Endothelial cell of umbilical vein (primary cell): ENCODE measurements at regions not wholly inside any gene's neighbourhood (a gene's known extent, or its start where the extent isn't known, plus 50 kb on each side); places are given as distances from the start of the nearest gene placed in this dataset.

ENCODE experiments used
- BruUV-seq: library from RNA; stranded (reverse); fragments of 400-500 nt; replicated peaks from 2 replicates; lab custom pipeline; 2021; lab: Mats Ljungman, UMichigan
- CTCF ChIA-PET: fragments of 300-600, 350-600 bp; sonication (Branson Sonifier 250); formaldehyde crosslinking; loops from one replicate; lab custom pipeline; 2021; ENCODE audit warnings: antibody characterized with exemption, inconsistent platforms; lab: Charles Lee
- POLR2A ChIA-PET: fragments of 300-600, 350-600 bp; sonication (Branson Sonifier 250); formaldehyde crosslinking; loops from one replicate; lab custom pipeline; 2021; ENCODE audit warnings: antibody characterized with exemption, inconsistent platforms; lab: Charles Lee
- DNase-seq: peaks from one replicate; pipeline ENCODE4 v3.0.0-alpha.2; 2011; ENCODE audit warnings: low read depth, low spot score
- FAIRE-seq: peaks from 2 replicates; lab custom pipeline; 2011; peaks lifted over from hg19 to GRCh38; lab: Jason Lieb, UNC
- H2AFZ ChIP-seq: 2 replicates; pipeline ENCODE4 v1.6.0; 2012; ENCODE audit warnings: low read depth, low read length, control low read depth, inconsistent platforms
- H3K27ac ChIP-seq: 2 replicates; pipeline ENCODE4 v1.5.1; 2011; ENCODE audit warnings: low read depth, mild to moderate bottlenecking, control low read depth, low read length, moderate library complexity; ENCODE audit not compliant: insufficient read depth
- H3K27me3 ChIP-seq, 2 experiments: 2 replicates each; pipeline versions ENCODE4 v1.6.0 to v1.6.1; 2011; ENCODE audit warnings: low read length in 2 of 2, mixed read lengths in 1 of 2; ENCODE audit not compliant: control insufficient read depth in 2 of 2, insufficient read depth in 2 of 2
- H3K36me3 ChIP-seq, 2 experiments: 2 replicates in 1 of 2; 3 replicates in 1 of 2; pipeline ENCODE4 v1.5.1; 2011; ENCODE audit warnings: low read length in 2 of 2, mild to moderate bottlenecking in 1 of 2, moderate library complexity in 1 of 2; ENCODE audit not compliant: control insufficient read depth in 2 of 2, insufficient read depth in 2 of 2; ENCODE audit errors: extremely low read depth in 1 of 2
- H3K4me1 ChIP-seq: 3 replicates; pipeline ENCODE4 v1.5.1; 2011; ENCODE audit warnings: mild to moderate bottlenecking, low read length; ENCODE audit not compliant: control insufficient read depth, insufficient read depth; ENCODE audit errors: extremely low read depth
- H3K4me2 ChIP-seq: 2 replicates; pipeline ENCODE4 v1.6.1; 2011; ENCODE audit warnings: low read length, control low read depth, mixed read lengths; ENCODE audit not compliant: insufficient read depth
- H3K4me3 ChIP-seq, 3 experiments: fragments of 200-600 bp in 1 of 3; sonication (generic), shearing (Covaris generic) in 1 of 3; replicated peaks in 1 of 3; 2 replicates each; pipeline ENCODE4 v1.5.1; 2011 to 2016; ENCODE audit warnings: control low read depth in 3 of 3, low read length in 3 of 3, mild to moderate bottlenecking in 2 of 3, inconsistent platforms in 1 of 3, low read depth in 1 of 3, moderate library complexity in 1 of 3; ENCODE audit not compliant: insufficient read depth in 1 of 3
- H3K79me2 ChIP-seq: 2 replicates; pipeline ENCODE4 v1.6.0; 2012; ENCODE audit warnings: low read length, inconsistent platforms; ENCODE audit not compliant: control insufficient read depth, insufficient read depth
- H3K9ac ChIP-seq: replicated peaks from 2 replicates; pipeline ENCODE3; 2011; ENCODE audit warnings: low read length, control low read depth; ENCODE audit not compliant: insufficient read depth; ENCODE audit errors: extremely low read depth
- H3K9me1 ChIP-seq: replicated peaks from 3 replicates; pipeline ENCODE4 v1.6.0; 2011; ENCODE audit warnings: mild to moderate bottlenecking, low read length; ENCODE audit not compliant: control insufficient read depth, insufficient read depth; ENCODE audit errors: extremely low read depth
- H3K9me3 ChIP-seq: replicated peaks from 2 replicates; pipeline ENCODE4 v1.5.1; 2012; ENCODE audit warnings: low read length, inconsistent platforms; ENCODE audit not compliant: control insufficient read depth, insufficient read depth
- H4K20me1 ChIP-seq: replicated peaks from 2 replicates; pipeline ENCODE3; 2011; ENCODE audit warnings: mild to moderate bottlenecking, low read length; ENCODE audit not compliant: control insufficient read depth, insufficient read depth; ENCODE audit errors: extremely low read depth
- CTCF ChIP-seq, 2 donors: IDR thresholded peaks; 1 replicate in 1 of 2; 2 replicates in 1 of 2; pipeline ENCODE4 v1.5.1; 2011; ENCODE audit warnings: low read length in 2 of 2, mild to moderate bottlenecking in 2 of 2, moderate library complexity in 2 of 2, control low read depth in 1 of 2, inconsistent platforms in 1 of 2, low read depth in 1 of 2; ENCODE audit not compliant: insufficient read depth in 1 of 2; ENCODE audit errors: extremely low read depth in 1 of 2
- FOS ChIP-seq: IDR thresholded peaks from 2 replicates; pipeline ENCODE4 v1.6.1; 2011; ENCODE audit warnings: mild to moderate bottlenecking, low read length, moderate library complexity, borderline replicate concordance; ENCODE audit not compliant: insufficient read depth
- GATA2 ChIP-seq: IDR thresholded peaks from 2 replicates; pipeline ENCODE4 v1.7.0; 2011; ENCODE audit warnings: low read depth, mild to moderate bottlenecking, moderate library complexity, mixed read lengths, low read length; ENCODE audit not compliant: insufficient read length, insufficient read depth
- MAX ChIP-seq: IDR thresholded peaks from 2 replicates; pipeline ENCODE4 v1.6.1; 2011; ENCODE audit not compliant: insufficient read depth, insufficient read length
- MYC ChIP-seq: IDR thresholded peaks from one replicate; pipeline ENCODE4 v1.6.1; 2011; ENCODE audit warnings: mild to moderate bottlenecking, low read depth, low read length
- POLR2AphosphoS5 ChIP-seq: IDR thresholded peaks from 2 replicates; pipeline ENCODE4 v1.6.1; 2012; ENCODE audit warnings: low read depth, mild to moderate bottlenecking, control low read depth, low read length, moderate library complexity; ENCODE audit not compliant: insufficient read depth
- dilution Hi-C: fragments of 300-500 bp; cut with MboI; formaldehyde crosslinking; loops from one replicate; pipeline ENCODE4 v1.15.0; 2019; ENCODE audit warnings: low sequenced_read_pairs; ENCODE audit not compliant: extremely low pct_ligation_motif_present
- intact Hi-C: fragments of 100-400 bp; cut with micrococcal nuclease; formaldehyde crosslinking; loops from one replicate; pipeline ENCODE4 v1.10.0; 2022

GRCh38 chr9:82600536-82601292 lies 462.2 kb downstream of the RASEF start:
- dilution Hi-C loops (no loop called here), intact Hi-C loops (loop anchor here (10.0 kb wide), 1 partner anchor 1076 kb away; no protein-coding TSS in a partner anchor)
- Histone ChIP-seq H3K4me2 (no peak overlapping the region), H2AFZ (no peak overlapping the region), H3K36me3 (no peaks in the 10 kb centered on the region), H3K79me2 (no peaks in the 10 kb centered on the region), H4K20me1 (no peaks in the 10 kb centered on the region), H3K27ac (no peak overlapping the region), H3K4me3 (no peak overlapping the region), H3K9me1 (no peaks in the 10 kb centered on the region), H3K27me3 (no peaks in the 10 kb centered on the region), H3K9ac (no peak overlapping the region), H3K4me1 (no peaks in the 10 kb centered on the region), H3K9me3 (no peaks in the 10 kb centered on the region)
- FAIRE-seq (no peak), DNase-seq (no peak)
- ChIA-PET CTCF (interaction anchor here (0.8 to 1.4 kb wide), 2 partner anchors 9 to 361 kb away, joined by 3 to 4 read pairs; no protein-coding TSS in a partner anchor), POLR2A (no interaction called here)
- TF ChIP-seq MYC (no peak), POLR2AphosphoS5 (no peak), CTCF (IDR thresholded peaks at IDR 0.05; ENCODE audit: extremely low read depth in 1 of 2, insufficient read depth in 1 of 2, low read depth in 1 of 2, low read length in 2 of 2) (no peak), FOS (no peak), GATA2 (no peak), MAX (no peak)
- BruUV-seq, result no TSS peak
